ENCODE measurements at regions not wholly inside any gene's neighbourhood (a gene's known extent, or its start where the extent isn't known, plus 50 kb on each side); places are given as distances from the start of the nearest gene placed in this dataset.

DNA sequence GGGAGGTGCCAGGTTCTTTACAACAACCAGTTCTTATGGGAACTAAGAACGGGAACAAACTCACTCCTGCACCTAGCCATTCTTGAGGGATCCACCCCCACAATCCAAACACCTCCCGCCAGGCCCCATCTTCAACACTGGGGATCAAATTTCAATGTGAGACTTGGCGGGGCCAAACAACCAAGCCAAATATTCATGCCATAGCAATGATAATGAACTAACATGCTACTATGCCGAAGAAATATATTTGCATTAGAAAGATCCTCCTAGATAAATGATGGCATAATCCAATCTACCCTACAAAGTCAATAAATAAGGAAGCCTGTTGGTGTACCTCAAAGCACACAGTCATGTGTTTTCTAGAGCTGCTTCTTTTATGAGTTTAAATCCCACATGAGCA lies 57.6 kb downstream of the CCDC71L start (continued):
- TF ChIP-seq, protein P1, sequence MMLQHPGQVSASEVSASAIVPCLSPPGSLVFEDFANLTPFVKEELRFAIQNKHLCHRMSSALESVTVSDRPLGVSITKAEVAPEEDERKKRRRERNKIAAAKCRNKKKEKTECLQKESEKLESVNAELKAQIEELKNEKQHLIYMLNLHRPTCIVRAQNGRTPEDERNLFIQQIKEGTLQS (IDR thresholded peaks at IDR 0.05): no peak
- TF ChIP-seq CEBPB (IDR thresholded peaks at IDR 0.05; ENCODE audit: low read depth): no peak
- no peak for TF ChIP-seq SP1 (IDR thresholded peaks at IDR 0.05; ENCODE audit: low read depth)
- no peak for TF ChIP-seq ZNF274 (IDR thresholded peaks at IDR 0.05; ENCODE audit: low read depth, low read length)
- no peak for TF ChIP-seq JUND (IDR thresholded peaks at IDR 0.05)

DNA sequence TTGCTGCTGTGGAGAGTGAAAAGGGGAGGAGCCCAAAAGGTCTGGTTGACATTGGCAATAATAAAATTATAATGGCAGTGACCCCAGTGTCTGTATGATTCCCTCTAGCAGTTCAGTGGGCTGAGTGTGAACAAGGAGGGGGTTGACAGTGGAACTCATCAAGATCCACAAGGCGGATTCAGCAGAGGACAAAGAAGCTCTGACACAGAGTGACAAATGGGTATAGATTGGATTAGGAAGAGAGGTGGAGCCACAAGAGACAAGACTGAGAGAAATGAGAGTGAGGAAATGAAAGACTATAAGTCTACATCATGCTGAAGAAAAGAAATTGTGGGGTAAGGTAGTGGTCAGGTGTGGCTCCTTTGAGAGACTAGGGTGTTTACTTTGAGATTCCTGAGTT lies 58.9 kb downstream of the CCDC71L start:
- BruUV-seq (replicated peaks): no TSS peak
- intact Hi-C loops (cut with micrococcal nuclease): no loop called here
- H3K9me3 ChIP-seq (ENCODE audit: control insufficient read depth in 1 of 2, insufficient read depth in 1 of 2, low read depth in 1 of 2, low read length in 2 of 2): no peaks in the 10 kb centered on the region
- H3K9ac ChIP-seq (ENCODE audit: low read length): no peak overlapping the region
- no peak for ATAC-seq
- no peaks in the 10 kb centered on the region for H3K79me2 ChIP-seq (ENCODE audit: insufficient read depth, low read length)
- H3K4me1 ChIP-seq (ENCODE audit: control insufficient read depth in 1 of 2, insufficient read depth in 2 of 2, low read length in 2 of 2): peaks cover 0 to 10% of the 10 kb centered on the region in 2 experiments; a peak in 2 of 4 replicates
- H3K4me3 ChIP-seq (replicated peaks in 1 of 2; ENCODE audit: low read depth in 1 of 2, low read length in 2 of 2): no peak overlapping the region
- no peaks in the 10 kb centered on the region for H3K36me3 ChIP-seq (ENCODE audit: control insufficient read depth in 1 of 2, insufficient read depth in 2 of 2, low read length in 2 of 2)
- ChIA-PET CTCF (no interaction called here), RAD21 (ENCODE audit: low non-redundant PET in 1 of 2, low total read pairs in 2 of 2, uncharacterized antibody in 2 of 2, unreplicated experiment in 2 of 2) (no interaction called here), POLR2A (no interaction called here)
- no peaks in the 10 kb centered on the region for H3K27me3 ChIP-seq (ENCODE audit: insufficient read depth, low read length)
- DNase-seq (ENCODE audit: low read depth, low spot score): no peak
- H3K4me2 ChIP-seq (ENCODE audit: low read length): no peak overlapping the region
- TF ChIP-seq, protein P2, sequence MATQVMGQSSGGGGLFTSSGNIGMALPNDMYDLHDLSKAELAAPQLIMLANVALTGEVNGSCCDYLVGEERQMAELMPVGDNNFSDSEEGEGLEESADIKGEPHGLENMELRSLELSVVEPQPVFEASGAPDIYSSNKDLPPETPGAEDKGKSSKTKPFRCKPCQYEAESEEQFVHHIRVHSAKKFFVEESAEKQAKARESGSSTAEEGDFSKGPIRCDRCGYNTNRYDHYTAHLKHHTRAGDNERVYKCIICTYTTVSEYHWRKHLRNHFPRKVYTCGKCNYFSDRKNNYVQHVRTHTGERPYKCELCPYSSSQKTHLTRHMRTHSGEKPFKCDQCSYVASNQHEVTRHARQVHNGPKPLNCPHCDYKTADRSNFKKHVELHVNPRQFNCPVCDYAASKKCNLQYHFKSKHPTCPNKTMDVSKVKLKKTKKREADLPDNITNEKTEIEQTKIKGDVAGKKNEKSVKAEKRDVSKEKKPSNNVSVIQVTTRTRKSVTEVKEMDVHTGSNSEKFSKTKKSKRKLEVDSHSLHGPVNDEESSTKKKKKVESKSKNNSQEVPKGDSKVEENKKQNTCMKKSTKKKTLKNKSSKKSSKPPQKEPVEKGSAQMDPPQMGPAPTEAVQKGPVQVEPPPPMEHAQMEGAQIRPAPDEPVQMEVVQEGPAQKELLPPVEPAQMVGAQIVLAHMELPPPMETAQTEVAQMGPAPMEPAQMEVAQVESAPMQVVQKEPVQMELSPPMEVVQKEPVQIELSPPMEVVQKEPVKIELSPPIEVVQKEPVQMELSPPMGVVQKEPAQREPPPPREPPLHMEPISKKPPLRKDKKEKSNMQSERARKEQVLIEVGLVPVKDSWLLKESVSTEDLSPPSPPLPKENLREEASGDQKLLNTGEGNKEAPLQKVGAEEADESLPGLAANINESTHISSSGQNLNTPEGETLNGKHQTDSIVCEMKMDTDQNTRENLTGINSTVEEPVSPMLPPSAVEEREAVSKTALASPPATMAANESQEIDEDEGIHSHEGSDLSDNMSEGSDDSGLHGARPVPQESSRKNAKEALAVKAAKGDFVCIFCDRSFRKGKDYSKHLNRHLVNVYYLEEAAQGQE (IDR thresholded peaks at IDR 0.05; ENCODE audit: low read depth): no peak
- TF ChIP-seq ZNF274 (IDR thresholded peaks at IDR 0.05; ENCODE audit: low read depth, low read length): no peak
- TF ChIP-seq, protein P3, sequence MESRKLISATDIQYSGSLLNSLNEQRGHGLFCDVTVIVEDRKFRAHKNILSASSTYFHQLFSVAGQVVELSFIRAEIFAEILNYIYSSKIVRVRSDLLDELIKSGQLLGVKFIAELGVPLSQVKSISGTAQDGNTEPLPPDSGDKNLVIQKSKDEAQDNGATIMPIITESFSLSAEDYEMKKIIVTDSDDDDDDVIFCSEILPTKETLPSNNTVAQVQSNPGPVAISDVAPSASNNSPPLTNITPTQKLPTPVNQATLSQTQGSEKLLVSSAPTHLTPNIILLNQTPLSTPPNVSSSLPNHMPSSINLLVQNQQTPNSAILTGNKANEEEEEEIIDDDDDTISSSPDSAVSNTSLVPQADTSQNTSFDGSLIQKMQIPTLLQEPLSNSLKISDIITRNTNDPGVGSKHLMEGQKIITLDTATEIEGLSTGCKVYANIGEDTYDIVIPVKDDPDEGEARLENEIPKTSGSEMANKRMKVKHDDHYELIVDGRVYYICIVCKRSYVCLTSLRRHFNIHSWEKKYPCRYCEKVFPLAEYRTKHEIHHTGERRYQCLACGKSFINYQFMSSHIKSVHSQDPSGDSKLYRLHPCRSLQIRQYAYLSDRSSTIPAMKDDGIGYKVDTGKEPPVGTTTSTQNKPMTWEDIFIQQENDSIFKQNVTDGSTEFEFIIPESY (IDR thresholded peaks at IDR 0.05; ENCODE audit: extremely low read depth, insufficient replicate concordance, low read length): no peak
- TF ChIP-seq YY1 (IDR thresholded peaks at IDR 0.05; ENCODE audit: extremely low read depth, insufficient replicate concordance, low read depth, low read length): no peak
- TF ChIP-seq, protein P1 (IDR thresholded peaks at IDR 0.05): no peak
- TF ChIP-seq CEBPB (IDR thresholded peaks at IDR 0.05; ENCODE audit: low read depth): no peak
- TF ChIP-seq JUND (IDR thresholded peaks at IDR 0.05): no peak
- TF ChIP-seq SIN3A (IDR thresholded peaks at IDR 0.05; ENCODE audit: low read depth): no peak
- TF ChIP-seq, protein P4, sequence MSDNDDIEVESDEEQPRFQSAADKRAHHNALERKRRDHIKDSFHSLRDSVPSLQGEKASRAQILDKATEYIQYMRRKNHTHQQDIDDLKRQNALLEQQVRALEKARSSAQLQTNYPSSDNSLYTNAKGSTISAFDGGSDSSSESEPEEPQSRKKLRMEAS (IDR thresholded peaks at IDR 0.05): no peak
- TF ChIP-seq POLR2AphosphoS5 (IDR thresholded peaks at IDR 0.05; ENCODE audit: low read depth, low read length): no peak
- TF ChIP-seq SP1 (IDR thresholded peaks at IDR 0.05; ENCODE audit: low read depth): no peak
- no peak for TF ChIP-seq EGR1 (IDR thresholded peaks at IDR 0.05; ENCODE audit: low read depth)
- TF ChIP-seq POLR2A (IDR thresholded peaks at IDR 0.05; ENCODE audit: borderline replicate concordance, extremely low read depth, insufficient read depth, insufficient read length): no peak
- TF ChIP-seq, protein P5, sequence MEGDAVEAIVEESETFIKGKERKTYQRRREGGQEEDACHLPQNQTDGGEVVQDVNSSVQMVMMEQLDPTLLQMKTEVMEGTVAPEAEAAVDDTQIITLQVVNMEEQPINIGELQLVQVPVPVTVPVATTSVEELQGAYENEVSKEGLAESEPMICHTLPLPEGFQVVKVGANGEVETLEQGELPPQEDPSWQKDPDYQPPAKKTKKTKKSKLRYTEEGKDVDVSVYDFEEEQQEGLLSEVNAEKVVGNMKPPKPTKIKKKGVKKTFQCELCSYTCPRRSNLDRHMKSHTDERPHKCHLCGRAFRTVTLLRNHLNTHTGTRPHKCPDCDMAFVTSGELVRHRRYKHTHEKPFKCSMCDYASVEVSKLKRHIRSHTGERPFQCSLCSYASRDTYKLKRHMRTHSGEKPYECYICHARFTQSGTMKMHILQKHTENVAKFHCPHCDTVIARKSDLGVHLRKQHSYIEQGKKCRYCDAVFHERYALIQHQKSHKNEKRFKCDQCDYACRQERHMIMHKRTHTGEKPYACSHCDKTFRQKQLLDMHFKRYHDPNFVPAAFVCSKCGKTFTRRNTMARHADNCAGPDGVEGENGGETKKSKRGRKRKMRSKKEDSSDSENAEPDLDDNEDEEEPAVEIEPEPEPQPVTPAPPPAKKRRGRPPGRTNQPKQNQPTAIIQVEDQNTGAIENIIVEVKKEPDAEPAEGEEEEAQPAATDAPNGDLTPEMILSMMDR (IDR thresholded peaks at IDR 0.05 in 2 of 3, conservative IDR thresholded peaks at IDR 0.05 in 1 of 3; ENCODE audit: borderline replicate concordance in 1 of 3, insufficient read depth in 1 of 3, low read depth in 2 of 3, low read length in 2 of 3): no peak
- TF ChIP-seq RAD21 (IDR thresholded peaks at IDR 0.05; ENCODE audit: low read depth): no peak
- H2AFZ ChIP-seq (ENCODE audit: low read depth, low read length, poor library complexity, severe bottlenecking): no peak overlapping the region
- H3K9me2 ChIP-seq (ENCODE audit: insufficient read depth): no peaks in the 10 kb centered on the region
- H4K20me1 ChIP-seq (ENCODE audit: insufficient read depth): no peaks in the 10 kb centered on the region
- H3K27ac ChIP-seq (ENCODE audit: low read depth, low read length): no peak overlapping the region

Data from HCT116 (cell line).